GM19455 (cell line): ENCODE measurements at regions not wholly inside any gene's neighbourhood (a gene's known extent, or its start where the extent isn't known, plus 50 kb on each side); places are given as distances from the start of the nearest gene placed in this dataset.
"Not testable (repeated sequence)": the region's sequence is repeated elsewhere in the genome, so short reads cannot be mapped to it uniquely, and the experiment has no call there.

ENCODE experiments used
- ATAC-seq: cut with Tn5 transposase; IDR thresholded peaks from one replicate; pipeline ENCODE4 v1.9.1; 2021; ENCODE audit not compliant: unreplicated experiment

- ATAC-seq, result not testable (repeated sequence)
These were observed 823.5 kb downstream of the TMEM121 start for GRCh38 chr14:106349678-106350457.

DNA sequence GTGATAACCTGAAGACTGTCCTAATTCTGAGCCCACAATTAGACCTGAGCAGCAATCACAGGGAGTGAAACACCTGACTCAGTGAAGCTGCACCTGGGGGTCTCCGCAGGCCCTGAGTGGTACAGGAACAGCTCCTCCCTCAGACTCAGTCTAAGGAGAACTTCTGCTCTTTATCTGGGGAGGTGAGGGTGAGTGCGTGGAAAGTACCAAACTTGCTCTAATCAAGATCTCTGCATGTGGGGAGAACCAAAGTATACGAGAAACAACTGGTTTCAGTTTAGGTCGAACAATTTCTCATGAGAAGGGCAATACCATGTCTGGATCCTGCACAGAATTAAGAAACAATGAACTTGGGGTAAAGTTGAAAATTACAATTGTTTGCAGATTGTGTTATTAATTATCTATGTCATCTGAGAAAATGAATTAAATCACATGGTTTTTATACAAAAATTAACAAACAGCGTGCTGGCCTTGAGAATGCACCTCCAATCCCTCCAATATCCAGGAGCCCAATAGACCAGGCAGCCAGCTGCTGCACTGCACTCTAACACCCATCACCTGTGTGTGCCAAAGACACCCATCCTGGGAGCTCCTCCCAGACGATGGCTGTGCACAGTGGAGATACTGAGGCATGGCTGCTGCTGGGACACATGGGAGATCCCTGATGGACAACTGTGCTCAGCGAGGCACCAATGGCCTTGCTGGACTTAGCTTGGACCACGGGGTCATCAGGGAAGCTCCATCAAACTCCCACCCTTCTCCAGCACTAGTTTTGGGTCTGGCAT is 828.8 kb downstream of the TMEM121 start:
- not testable (repeated sequence) for ATAC-seq

DNA sequence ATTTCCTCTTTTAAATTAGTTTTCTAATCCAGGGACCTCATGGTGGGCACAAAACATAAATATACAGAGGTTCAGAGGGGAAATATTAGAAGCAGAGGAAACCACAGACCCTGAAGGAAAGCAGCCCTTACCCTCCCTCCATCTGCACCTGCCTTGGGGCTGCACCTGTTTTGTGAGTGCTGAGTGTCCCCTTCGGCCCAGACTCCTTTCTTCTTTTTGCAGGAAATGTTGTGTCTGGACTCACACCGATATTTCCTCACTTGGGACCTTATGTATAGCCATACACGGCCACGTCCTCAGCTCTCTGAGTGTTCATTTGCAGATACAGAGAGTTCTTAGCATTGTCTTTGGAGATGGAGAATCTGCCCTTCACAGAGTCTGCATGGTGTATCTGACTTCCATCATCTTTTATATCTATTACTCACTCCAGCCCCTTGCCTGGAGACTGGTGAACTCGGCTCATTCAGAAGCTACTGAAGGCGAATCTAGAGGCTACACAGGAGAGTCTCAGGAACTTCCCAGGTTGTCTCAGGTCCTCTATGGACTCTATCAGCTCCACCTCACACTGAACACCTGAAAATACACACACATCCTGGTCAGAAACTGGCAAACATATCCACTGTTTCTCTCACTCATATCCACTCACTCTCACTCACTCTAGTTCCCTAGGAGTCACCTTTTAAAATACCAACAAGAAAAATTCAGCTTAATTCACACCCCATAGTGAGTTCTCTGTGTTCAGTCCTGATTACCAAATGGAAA is 829.7 kb downstream of the TMEM121 start:
- not testable (repeated sequence) for ATAC-seq

DNA sequence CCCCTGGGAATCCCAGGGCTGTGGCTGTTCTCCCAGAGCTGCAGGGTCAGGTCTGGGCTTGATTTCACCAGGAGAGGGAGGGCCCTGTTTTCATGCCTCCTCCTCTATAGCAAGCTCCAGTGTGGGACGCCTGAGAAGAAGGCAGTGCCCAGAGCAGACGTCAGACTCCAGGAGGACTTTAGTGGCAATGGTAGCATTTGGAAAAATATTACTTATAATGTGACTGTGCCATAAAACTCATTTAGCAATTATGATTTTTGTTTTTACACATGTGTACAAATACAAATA is 830.2 kb downstream of the TMEM121 start:
- not testable (repeated sequence) for ATAC-seq

DNA sequence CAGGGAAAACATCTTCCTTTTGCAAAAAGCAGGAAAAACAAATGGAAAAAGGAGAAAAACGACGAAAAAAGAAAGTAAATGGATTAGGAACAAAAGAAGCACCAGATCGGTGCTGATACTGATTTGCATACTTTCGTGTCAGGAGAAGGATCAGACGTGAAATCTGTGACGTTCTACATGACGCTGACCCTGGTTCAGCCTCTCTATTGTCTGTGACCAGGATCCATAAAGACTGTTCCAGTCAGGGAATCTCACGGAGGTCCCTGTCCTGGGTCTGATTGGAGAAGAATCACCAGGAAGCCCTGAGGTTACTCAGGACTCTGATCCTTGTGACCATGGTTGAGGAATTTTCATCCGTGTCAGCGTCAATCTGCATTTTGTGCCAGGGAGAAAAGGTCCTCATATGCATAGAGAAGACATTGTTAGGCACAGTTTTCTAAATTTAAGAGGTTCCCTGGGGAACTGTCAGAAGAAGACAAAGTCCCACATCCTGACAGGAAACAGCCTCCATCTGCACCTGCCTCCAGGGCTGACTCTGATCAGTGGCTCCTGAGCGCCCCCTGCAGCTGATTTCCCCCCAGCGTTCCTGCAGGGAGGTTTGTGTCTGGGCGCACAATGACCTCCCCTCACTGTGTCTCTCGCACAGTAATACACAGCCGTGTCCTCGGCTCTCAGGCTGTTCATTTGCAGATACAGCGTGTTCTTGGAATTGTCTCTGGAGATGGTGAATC is 832.9 kb downstream of the TMEM121 start:
- not testable (repeated sequence) for ATAC-seq

DNA sequence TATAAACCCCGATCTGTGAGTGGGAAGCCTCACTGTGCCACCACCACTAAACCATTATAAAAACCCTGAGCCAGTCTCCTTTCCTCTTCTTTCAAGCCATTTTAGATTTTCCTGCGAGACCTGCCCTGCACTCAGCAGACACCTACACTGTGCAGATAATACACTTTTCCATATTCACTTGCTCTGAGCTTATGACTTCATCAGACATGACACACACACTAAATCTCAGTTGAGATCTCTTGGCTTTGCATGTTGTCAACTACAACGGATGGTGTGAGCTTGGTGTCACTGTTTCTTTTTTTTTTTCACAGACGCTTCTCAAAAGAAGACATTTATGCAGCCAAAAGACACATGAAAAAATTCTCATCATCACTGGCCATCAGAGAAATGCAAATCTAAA is 839.0 kb downstream of the TMEM121 start:
- not testable (repeated sequence) for ATAC-seq

- not testable (repeated sequence) for ATAC-seq
These were observed 839.5 kb downstream of the TMEM121 start for GRCh38 chr14:106365894-106366293.

DNA sequence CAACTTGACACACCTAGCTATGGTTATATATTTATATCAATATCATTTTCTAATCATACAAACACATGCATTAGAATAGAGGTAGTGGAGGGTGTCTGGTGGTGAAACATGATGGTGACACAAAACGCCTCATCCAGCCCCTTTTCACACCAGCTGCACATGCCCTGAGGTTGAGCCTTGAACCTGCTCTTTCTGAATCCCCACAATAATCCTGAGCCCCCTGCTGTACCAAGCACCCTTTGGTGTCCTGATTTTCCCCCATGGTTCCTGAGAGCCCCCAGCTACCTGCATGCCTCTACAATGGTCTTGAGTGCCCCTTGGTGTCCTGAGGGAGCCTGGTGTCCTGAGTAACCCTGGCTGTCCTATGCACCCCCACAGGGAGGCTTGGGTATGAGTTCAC is 840.6 kb downstream of the TMEM121 start:
- not testable (repeated sequence) for ATAC-seq

DNA sequence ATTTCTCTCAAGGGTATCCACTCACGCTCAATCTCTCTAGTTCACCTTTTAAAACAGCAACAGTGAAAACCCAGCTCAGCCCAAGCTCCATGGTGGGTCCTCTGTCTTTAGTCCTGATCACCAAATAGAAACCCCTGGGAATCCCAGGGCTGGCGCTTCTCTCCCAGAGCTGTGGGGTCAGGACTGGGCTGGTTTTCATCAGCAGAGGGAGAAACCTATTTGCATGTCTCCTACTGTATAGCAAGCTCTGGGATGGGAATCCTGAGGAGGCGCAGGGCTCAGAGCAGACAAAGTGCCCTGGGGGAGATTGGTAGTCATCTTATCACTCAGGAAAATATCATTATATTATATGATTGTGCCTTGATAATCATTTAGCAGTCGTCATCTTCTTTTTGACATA is 843.1 kb downstream of the TMEM121 start:
- ATAC-seq, result not testable (repeated sequence)

DNA sequence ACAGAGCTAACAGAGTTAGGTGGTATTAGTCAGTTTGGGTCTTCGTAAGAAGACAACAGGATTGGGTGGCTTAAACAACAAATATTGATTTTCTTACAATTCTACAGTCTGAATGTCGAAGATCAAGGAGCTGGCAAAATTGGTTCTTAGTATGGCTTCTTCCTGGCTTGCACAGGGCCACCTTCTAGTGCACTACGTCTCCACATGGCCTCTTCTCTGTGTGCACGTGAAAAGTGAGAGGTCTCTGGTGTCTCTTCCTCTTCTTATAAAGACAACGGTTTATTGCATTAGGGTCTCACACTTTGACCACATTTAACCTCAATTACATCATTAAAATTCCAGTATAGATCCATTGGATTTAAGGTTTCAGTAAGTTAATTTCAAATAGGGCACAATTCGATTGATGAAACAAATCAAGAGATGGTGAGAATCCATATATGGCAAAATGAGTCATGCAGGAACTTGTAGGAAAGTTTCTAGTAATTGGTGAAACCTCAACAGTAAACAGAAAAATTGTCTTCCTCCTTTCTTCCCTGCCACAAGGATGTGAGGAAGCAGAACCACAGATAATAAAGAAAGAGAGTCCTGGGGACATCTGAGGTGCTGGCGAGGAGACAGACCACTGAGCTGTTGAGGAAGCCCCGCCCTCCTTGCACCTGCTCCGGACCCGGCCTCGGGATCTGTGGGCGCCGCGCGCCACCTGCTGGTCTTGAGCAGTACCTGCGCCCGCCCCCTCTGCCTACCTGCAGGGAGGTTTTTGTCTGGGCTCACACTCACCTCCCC is 846.7 kb downstream of the TMEM121 start:
- ATAC-seq, result no peak

- not testable (repeated sequence) for ATAC-seq
These were observed 847.3 kb downstream of the TMEM121 start for GRCh38 chr14:106373653-106374110.

DNA sequence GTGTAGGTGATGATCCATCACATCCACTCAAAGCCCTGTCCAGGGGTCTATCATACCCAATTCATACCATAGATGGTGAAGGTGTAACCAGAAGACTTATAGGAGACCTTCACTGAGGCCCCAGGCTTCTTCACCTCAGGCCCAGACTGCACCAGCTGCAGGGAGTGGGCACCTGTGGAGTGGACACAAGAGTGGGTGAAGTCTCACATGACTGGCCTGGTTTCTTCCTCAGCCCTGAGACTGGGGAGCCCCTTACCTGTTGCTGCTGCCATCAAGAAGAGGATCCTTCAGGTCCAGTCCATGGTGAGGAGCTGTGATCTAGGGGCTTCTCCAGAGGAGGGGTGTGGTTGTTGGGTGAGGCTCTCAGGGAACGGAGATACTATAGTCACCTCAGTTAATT is 851.0 kb downstream of the TMEM121 start:
- ATAC-seq, result no peak

- no peak for ATAC-seq
These were observed 851.8 kb downstream of the TMEM121 start for GRCh38 chr14:106378191-106378590.

DNA sequence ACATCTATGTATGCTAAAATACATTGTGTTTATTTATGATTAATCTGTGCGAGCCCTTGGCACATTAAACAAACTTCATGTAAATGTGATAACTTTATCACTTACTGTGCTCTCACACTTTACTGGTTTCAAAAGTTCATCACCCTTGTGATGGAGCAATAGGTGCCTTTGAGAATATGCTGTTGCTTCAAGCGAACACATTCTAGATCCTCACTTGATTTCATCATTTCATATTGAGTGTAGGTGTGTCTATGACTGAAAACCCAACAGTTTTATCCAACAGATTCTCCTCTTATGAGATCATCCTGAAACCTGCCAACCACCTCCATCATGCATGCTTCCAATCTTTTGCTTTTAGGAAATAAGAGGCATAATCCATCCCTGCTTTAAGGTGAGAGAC is 854.4 kb downstream of the TMEM121 start:
- no peak for ATAC-seq

DNA sequence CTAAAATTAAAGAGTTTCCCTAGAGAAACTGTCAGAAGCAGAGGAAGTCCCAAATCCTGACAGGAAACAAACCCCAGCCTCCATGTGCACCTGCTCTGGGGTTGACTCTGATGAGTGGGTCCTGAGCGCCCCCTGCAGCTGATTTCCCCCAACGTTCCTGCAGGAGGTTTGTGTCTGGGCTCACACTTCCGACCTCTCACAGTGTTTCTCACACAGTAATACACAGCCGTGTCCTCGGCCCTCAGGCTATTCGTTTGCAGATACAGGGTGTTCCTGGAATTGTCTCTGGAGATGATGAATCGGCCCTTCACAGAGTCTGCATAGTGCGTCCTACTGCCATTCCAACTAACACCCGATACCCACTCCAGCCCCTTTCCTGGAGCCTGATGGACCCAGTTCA is 862.8 kb downstream of the TMEM121 start:
- not testable (repeated sequence) for ATAC-seq

GRCh38 chr14:106390401-106390800 is 864.0 kb downstream of the TMEM121 start:
- ATAC-seq, result no peak

- ATAC-seq, result no peak
These were observed 864.6 kb downstream of the TMEM121 start for GRCh38 chr14:106390947-106391346.

- no peak for ATAC-seq
These were observed 867.4 kb downstream of the TMEM121 start for GRCh38 chr14:106393742-106394141.

- no peak for ATAC-seq
These were observed 869.2 kb downstream of the TMEM121 start for GRCh38 chr14:106395456-106396050.

DNA sequence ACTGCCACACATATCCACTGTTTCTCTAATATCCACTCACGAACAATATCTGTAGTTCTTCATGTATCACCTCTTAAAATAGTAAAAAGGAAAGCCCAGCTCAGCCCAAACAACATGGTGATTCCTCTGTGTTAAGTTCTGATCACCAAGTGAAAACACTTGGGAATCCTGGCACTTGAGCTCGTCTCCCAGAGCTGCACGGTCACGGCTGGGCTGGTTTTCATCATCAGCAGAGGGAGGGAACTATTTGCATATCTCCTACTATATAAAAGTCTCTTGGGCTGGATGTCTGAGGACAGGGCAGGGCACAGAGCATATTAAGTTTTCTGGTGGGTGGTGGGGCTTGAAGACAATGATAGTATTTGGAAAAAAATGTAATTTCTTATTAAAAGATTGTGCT is 870.6 kb downstream of the TMEM121 start:
- no peak for ATAC-seq
